Thoracic aorta (tissue), 2 donors: ENCODE measurements at regions not wholly inside any gene's neighbourhood (a gene's known extent, or its start where the extent isn't known, plus 50 kb on each side); places are given as distances from the start of the nearest gene placed in this dataset.

Source experiments
- ATAC-seq: fragments of 150-250 bp; one replicate; pipeline ENCODE4 v1.8.0; 2017; ENCODE audit warnings: low read depth; ENCODE audit not compliant: insufficient number of reproducible peaks, low FRiP score
- DNase-seq: peaks from one replicate; pipeline ENCODE4 v3.0.0-alpha.2; 2020; ENCODE audit warnings: low spot score
- H3K27ac ChIP-seq, 2 donors: fragments of 200-600 bp; sonication (generic); 1 replicate in 1 of 2; 2 replicates in 1 of 2; pipeline ENCODE4 v1.5.1; 2016; ENCODE audit warnings: mild to moderate bottlenecking in 2 of 2, moderate library complexity in 2 of 2
- H3K27me3 ChIP-seq: fragments of 200-600 bp; sonication (generic); replicated peaks from 2 replicates; pipeline ENCODE4 v1.6.0; 2016; ENCODE audit warnings: mild to moderate bottlenecking; ENCODE audit not compliant: insufficient read depth
- H3K36me3 ChIP-seq: fragments of 200-600 bp; sonication (generic); one replicate; pipeline ENCODE4 v1.5.1; 2016
- H3K4me1 ChIP-seq, 2 donors: fragments of 200-600 bp; sonication (generic); 1 replicate in 1 of 2; 2 replicates in 1 of 2; pipeline versions ENCODE4 v1.5.1 to v1.6.0; 2016; ENCODE audit warnings: low read depth in 2 of 2, mild to moderate bottlenecking in 1 of 2; ENCODE audit not compliant: control insufficient read depth in 1 of 2
- H3K4me3 ChIP-seq: fragments of 200-600 bp; sonication (generic); 2 replicates; pipeline ENCODE4 v1.5.1; 2016; ENCODE audit warnings: mild to moderate bottlenecking
- H3K9me3 ChIP-seq: fragments of 200-600 bp; sonication (generic); 2 replicates; pipeline ENCODE4 v1.5.1; 2016
- CTCF ChIP-seq: fragments of 200-600 bp; sonication (generic); IDR thresholded peaks from one replicate; pipeline ENCODE4 v1.5.1; 2019; ENCODE audit warnings: antibody characterized with exemption

DNA sequence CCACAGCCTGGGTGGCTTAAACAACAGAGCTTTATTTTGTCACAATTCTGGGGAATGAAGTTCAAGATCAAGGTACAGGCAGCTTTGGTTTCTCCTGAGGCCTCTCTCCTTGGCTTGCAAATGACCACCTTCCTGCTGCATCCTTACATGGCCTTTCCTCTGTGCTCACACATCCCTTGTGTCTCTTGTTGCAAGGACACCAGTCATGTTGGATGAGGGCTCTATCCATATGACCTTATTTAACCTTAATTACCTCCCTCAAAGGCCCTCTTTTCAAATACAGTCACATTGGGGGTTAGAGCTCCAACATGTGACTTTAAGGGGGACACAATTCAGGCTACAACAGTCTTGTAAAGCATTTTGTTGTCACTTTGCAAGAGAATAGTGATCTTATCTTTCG lies 65.0 kb upstream of the PLXNA4 start:
- no peak overlapping the region for H3K4me3 ChIP-seq
- H3K4me1 ChIP-seq: no peaks in the 10 kb centered on the region
- no peak overlapping the region for H3K27ac ChIP-seq
- H3K36me3 ChIP-seq: no peaks in the 10 kb centered on the region
- no peaks in the 10 kb centered on the region for H3K9me3 ChIP-seq
- H3K27me3 ChIP-seq: no peaks in the 10 kb centered on the region
- DNase-seq: no peak
- ATAC-seq: no peak
- TF ChIP-seq CTCF: no peak

- Histone ChIP-seq H3K27ac (no peak overlapping the region), H3K4me1 (no peaks in the 10 kb centered on the region), H3K27me3 (no peaks in the 10 kb centered on the region), H3K4me3 (no peak overlapping the region), H3K36me3 (no peaks in the 10 kb centered on the region), H3K9me3 (no peaks in the 10 kb centered on the region)
- no peak for ATAC-seq
- no peak for DNase-seq
- TF ChIP-seq CTCF: no peak
Measured at GRCh38 chr7:132639983-132640382, 63.7 kb upstream of the PLXNA4 start.

DNA sequence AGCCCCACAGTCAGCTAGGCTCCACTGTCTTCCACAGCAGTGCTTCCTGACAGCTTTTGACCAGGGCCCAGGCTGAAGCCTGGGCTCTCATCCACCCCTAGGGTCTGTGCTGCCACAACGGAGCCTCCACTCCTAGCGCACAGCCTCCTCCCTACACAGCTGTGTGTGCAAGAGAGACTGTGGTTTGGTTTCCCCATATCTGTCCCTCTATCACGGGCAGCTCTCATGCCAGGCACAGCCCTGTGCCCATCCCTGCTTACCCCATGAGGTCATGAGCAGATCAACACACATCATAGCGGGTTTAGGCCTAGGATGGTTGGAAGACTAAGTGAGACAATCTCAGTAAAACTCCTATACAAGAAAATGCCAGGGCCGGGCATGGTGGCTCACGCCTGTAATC lies 61.7 kb upstream of the PLXNA4 start:
- Histone ChIP-seq H3K9me3 (no peaks in the 10 kb centered on the region), H3K27me3 (no peaks in the 10 kb centered on the region), H3K4me1 (no peaks in the 10 kb centered on the region), H3K27ac (no peak overlapping the region), H3K36me3 (no peaks in the 10 kb centered on the region), H3K4me3 (no peak overlapping the region)
- no peak for TF ChIP-seq CTCF
- ATAC-seq (no peak), DNase-seq (no peak)

DNA sequence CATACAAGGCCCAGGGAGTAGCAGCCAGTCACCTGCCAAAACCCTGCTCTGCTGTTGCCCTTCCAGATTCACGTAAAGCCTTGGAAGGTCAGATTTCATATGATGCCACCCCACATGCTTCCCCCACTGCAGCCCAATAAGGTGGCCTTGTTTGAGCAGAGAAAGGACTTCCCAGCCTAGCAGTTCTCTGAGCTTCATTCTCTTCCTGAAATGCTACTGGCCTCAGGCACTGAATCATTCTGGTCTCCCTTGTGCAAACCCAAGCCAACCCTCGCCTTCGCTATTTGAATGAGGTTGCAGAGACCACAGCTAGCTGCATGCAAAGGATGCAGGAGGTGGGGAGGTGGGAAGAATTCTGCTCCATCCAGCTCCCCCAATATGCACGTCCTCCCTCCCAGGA lies 60.3 kb upstream of the PLXNA4 start:
- ATAC-seq (no peak), DNase-seq (no peak)
- H3K36me3 ChIP-seq: no peaks in the 10 kb centered on the region
- H3K27ac ChIP-seq: no peak overlapping the region
- no peak overlapping the region for H3K4me3 ChIP-seq
- TF ChIP-seq CTCF: no peak
- H3K9me3 ChIP-seq: no peaks in the 10 kb centered on the region
- H3K4me1 ChIP-seq: no peaks in the 10 kb centered on the region
- no peaks in the 10 kb centered on the region for H3K27me3 ChIP-seq

DNA sequence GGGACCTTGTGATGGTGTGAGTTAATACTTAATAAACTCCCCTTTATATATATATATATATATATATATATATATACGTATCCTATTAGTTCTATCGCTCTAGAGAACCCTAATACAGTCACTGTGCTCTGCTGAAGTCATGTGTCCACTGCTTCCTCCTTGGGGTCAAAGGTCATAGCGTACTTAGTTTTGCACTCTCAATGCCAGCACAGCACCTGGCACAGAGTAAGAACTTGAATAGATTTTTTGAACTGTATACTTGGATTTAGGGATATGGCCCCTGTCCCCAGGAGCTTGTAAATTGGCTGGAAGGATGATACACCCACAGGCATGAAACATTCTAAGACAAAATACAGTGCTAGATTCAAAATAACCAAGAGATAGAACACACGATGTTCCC lies 58.9 kb upstream of the PLXNA4 start:
- Histone ChIP-seq H3K9me3 (no peaks in the 10 kb centered on the region), H3K27ac (no peak overlapping the region), H3K4me1 (no peaks in the 10 kb centered on the region), H3K36me3 (no peaks in the 10 kb centered on the region), H3K27me3 (no peaks in the 10 kb centered on the region), H3K4me3 (no peak overlapping the region)
- TF ChIP-seq CTCF: no peak
- no peak for DNase-seq
- no peak for ATAC-seq
